ENCODE measurements at regions not wholly inside any gene's neighbourhood (a gene's known extent, or its start where the extent isn't known, plus 50 kb on each side); places are given as distances from the start of the nearest gene placed in this dataset.
"Not testable (repeated sequence)": the region's sequence is repeated elsewhere in the genome, so short reads cannot be mapped to it uniquely, and the experiment has no call there.

DNA sequence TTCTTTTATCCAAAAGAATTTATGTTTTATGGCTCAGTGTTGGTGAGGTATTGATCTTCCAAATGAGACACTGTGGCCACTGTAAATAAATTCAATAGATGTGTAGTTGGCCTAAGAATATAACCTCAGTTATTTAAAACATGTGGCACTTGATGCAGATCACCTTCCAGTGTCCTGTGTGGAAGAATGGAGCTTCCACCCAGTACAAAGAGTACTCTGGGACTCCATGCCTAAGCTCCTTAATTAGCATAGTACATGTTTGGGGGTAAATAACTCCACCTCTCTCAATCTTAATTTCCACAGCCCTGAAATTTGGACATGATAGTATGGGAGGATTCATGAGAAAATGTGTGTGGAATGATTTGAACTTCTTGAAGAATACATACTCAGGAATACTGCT lies 105.7 kb downstream of the SPDYE17 start:
- DNase-seq (ENCODE audit: low read depth) = not testable (repeated sequence)

GRCh38 chr7:76924756-76925155 lies 107.4 kb downstream of the SPDYE17 start:
- not testable (repeated sequence) for DNase-seq (ENCODE audit: low read depth)

DNA sequence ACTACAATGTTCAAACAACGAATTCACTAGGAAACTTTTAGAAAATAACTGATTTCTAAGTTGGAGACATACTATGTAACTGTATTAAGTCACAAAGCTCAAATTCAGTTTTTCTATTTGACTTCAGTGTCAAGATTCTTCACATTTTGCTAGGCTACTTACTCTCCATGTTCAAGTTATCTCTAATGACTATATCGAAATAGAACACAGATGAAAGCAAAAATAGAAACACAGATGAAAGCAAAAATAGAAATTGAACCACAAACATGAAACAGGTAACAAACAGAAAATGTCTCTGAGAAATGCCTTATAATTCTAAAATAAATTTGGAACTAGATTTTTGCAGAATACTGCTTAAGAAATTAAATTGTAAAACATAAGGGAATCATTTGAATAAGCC lies 113.5 kb downstream of the SPDYE17 start:
- DNase-seq (ENCODE audit: low read depth) = not testable (repeated sequence)

DNA sequence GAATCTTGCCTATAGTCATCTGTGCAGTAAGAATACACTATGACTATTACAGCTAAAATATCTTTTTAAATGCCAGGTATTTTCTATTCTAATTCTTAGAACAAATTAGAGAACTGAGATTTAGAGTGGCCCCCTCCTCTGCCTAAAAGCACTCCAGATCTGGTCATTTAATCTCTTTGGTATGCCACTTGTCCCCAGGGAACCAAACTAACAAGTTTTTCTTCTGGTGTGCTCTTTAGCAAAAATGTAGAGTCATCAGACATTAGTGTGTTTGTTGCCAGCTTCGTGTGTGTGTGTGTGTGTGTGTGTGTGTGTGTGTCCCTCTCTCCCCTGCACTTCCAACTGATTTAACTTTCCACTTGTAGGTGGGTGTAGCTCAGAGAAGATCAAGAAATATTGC lies 117.8 kb downstream of the SPDYE17 start:
- not testable (repeated sequence) for DNase-seq (ENCODE audit: low read depth)

DNA sequence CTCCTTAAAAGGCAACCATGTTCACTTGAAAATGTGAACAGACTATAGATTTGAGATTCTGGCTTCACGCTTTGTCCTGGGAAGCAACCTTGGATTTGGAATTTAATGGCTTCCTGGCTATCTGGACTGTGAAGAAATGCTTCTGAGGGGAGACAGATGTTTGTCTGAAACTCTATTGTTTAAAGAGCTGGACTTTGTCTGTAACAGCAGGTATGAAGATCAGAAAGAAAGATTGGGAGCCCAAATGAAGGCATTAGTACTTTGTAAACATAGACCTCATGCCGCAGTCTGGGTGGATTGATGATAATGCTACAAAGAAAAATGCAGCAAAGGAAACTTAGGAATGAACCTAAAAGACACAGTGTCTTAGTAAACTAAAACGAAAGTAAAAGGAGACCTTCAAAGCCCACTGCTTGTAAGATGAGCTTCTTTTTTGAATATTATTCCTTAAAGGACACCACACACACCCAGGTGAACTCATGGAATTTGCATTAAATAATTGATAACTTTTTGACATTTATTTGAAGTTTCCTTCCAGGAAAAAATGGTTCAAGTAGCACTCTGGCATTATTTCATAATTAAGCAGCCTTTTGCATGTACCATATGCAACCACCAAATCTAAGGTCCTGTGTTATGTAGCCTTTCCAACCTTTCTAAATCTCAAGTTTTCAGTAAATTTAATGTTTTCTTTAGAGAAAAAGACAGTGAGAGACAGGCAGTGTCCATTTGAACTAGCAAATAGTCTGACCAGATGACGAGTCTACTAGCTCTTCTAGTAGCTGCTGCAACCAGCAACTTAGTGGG lies 119.9 kb downstream of the SPDYE17 start:
- DNase-seq (ENCODE audit: low read depth) = peak; percentile 2

- DNase-seq (ENCODE audit: low read depth) = not testable (repeated sequence)
These were observed 127.5 kb downstream of the SPDYE17 start for GRCh38 chr7:76904688-76905087.

DNA sequence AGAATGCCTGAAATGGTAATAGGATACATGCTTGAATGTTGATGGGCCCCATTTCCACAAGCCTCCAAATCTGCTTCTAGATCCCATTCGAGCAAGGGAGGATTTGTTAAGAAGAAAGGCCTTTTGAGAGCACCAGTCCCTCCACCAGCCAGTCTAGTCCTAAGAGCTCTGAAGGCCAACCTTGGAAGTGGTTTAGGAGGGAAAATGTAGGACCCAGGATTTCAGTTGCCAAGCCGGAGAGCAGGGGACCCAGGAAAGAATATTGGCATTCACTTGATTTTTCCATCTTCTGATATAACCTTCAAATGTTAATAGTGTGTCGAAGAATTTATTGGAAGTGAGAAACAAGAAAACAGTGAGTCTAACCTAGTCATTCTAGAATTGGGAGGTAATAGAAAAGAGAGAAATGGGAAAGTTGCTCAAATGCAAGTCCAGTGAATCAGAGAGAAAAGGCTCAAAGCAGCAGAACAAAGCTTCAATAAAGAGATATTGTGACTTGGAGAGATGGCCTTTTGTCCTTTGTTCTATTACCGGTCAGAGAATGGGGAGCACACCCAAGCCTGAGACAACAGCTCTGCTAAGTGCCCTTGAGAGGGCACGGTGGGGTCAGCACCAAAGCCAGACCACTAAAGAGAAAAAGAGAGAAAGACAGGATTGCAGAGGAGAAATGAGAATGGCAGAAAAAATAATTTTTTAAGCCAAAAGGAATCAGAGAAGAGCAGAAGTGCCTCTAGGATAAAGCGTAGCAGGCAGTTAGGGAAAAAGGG lies 130.0 kb downstream of the SPDYE17 start:
- DNase-seq (ENCODE audit: low read depth) = not testable (repeated sequence)

DNA sequence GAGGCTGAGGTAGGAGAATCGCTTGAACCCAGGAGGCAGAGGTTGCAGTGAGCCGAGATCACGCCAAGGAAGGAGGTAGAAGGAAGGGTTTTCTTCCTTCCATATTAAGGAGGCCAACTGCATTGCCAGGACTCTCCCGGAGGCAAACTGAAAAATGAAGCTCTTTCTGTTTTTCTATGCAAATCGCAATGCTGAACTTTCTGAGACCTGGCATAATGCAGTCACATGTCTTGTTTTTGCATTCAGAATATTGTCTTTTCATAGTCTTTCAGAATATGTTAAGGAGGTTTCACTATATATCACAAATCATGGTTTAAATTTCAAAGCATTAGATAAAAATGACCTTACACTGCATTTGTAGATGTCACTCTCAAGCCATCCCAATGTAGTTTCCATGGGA lies 133.4 kb downstream of the SPDYE17 start:
- not testable (repeated sequence) for DNase-seq (ENCODE audit: low read depth)

DNA sequence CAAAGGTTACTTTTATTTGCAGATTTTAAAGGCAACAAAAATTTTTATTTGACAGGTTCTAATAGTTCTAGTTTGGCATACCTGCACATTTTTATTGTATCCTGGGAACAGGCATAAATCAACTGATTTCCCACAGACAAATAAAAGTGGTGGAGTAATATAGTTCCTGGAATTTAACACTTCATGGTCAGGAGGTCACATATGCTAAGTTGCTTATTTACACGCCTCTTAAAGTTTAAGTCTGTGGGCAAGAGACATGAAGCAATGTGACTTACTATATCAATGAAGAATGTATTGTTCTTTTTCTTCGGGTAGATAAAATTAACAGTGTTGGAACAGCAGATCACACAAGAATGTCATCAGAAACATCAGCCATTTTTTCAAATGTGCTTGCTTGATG lies 135.2 kb downstream of the SPDYE17 start:
- peak; percentile 41 for DNase-seq (ENCODE audit: low read depth)

GRCh38 chr7:76895696-76896095 lies 136.5 kb downstream of the SPDYE17 start:
- not testable (repeated sequence) for DNase-seq (ENCODE audit: low read depth)

DNA sequence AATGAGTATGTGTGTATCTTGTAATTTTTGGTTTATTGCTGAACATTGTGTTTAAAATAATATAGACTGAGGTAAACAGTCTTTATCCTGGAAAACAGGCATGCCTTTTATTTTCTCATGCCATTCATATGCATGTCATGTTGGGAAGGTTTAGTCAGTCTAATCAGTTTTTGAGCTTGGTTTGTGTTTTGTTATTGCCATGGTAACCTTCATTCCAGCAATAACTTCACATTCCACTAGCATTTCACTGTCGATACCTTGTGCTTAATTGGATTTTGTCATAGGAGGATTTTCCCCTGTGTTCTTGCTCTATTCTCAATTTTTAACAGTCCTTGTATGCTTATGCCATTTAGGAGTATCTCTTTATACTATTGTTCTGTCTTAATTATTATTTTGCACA lies 140.4 kb downstream of the SPDYE17 start:
- peak; percentile 69 for DNase-seq (ENCODE audit: low read depth)

DNA sequence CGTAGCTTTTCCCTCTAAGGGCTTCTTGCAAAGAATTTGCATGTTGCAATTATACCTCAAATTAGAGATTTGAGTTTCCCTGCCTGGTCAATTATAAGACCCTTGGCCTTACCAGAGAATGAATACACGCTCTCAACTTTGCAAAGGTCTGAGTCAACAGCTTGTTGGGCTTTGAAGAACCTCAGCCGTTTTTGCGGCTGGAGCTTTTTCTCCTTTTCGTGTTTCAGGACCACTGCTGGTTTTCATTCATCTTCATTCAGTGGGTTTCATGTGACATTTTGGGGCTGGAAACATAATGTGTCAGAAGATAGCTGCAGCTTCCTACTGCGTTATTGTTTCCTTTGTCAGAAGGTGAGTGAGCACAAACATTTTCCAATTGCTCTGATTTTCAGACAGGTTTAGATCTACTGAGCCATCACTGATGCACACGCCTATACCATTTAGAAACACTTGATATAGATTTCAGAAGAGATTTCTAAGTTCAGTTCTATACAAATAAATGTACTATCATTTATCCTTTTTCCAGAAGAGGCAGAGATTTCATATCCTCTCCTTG lies 152.3 kb downstream of the SPDYE17 start:
- not testable (repeated sequence) for DNase-seq (ENCODE audit: low read depth)

DNA sequence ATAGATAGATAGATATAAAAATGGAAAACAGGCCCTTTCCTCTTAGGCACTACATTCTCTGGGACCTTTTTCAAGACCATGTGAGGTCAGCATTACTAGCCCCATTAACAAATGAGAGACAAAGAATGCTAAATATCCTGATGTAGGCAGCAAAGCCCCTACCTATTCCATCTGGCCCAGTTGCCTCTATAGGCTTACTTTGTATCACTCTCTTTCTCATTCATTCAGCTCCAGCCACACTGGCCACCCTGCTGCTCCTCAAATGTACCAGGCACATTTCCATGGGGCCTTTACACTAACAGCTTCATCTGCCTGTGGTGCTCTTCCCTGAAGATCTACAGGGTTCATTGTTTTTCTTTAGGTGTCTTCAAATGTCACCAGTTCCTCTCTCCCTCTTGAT lies 156.4 kb downstream of the SPDYE17 start:
- DNase-seq (ENCODE audit: low read depth) = not testable (repeated sequence)

DNA sequence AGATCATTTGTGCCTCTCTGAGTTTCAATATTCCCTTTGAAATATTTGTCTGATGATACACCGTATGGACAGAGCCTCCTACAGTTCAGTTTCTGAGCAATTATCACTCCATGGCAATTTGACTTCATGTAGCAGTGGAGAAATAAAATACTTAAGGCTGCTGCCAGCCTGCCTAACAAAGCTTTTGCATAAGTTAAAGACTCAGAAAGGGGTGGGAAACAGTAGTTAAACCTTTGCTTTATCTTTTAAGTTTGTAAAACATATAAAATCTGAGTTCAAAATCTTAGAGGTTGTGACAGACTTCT lies 161.7 kb downstream of the SPDYE17 start:
- not testable (repeated sequence) for DNase-seq (ENCODE audit: low read depth)

DNA sequence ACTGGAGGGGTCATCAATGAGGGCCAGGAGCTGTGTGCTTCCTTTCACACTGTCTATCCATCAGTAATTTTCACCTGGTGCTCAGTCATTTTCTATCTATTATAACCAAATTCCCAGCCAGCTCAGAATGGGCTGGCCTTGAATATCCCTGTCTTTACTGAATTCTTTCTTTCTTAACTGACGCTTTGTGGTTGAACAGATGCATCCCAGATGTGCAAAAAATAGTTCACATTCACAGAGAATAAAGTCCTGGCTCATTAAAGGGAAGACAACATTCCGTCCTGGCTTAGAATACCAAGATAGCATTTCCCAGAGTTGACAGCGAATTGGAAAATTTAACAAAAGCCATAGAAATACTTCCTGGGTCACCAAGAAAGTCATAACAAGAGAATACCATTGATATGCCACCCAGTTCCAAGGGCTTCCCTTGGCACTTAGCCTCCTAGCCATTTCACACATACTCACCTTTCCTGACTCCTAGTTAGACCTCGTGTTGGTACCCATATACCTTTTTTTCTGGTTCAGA lies 164.7 kb downstream of the SPDYE17 start:
- not testable (repeated sequence) for DNase-seq (ENCODE audit: low read depth)

GRCh38 chr7:76863150-76863773 lies 168.9 kb downstream of the SPDYE17 start:
- DNase-seq (ENCODE audit: low read depth) = not testable (repeated sequence)

DNA sequence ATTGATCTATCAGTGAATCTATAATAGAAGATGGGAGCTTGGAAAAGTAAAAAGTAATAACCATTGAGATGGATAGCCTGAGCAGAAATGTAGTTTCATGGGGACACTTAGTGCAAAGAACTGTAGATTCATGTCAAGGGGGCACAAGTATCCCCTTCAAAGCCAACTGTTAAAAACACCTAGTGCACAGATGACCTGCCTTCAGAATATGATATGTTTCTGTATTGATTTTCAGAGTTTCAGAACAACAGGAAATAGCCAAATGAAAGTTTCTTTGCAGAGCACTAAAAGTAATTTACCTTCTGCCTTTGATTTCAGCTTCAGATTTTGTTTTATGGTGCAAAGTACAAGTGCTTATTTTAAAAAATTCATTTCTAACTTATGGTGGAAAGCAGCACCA lies 169.9 kb downstream of the SPDYE17 start:
- not testable (repeated sequence) for DNase-seq (ENCODE audit: low read depth)

- not testable (repeated sequence) for DNase-seq (ENCODE audit: low read depth)
These were observed 172.2 kb downstream of the SPDYE17 start for GRCh38 chr7:76859933-76860332.

GRCh38 chr7:76854631-76855030 lies 177.5 kb downstream of the SPDYE17 start:
- DNase-seq (ENCODE audit: low read depth) = not testable (repeated sequence)

DNA sequence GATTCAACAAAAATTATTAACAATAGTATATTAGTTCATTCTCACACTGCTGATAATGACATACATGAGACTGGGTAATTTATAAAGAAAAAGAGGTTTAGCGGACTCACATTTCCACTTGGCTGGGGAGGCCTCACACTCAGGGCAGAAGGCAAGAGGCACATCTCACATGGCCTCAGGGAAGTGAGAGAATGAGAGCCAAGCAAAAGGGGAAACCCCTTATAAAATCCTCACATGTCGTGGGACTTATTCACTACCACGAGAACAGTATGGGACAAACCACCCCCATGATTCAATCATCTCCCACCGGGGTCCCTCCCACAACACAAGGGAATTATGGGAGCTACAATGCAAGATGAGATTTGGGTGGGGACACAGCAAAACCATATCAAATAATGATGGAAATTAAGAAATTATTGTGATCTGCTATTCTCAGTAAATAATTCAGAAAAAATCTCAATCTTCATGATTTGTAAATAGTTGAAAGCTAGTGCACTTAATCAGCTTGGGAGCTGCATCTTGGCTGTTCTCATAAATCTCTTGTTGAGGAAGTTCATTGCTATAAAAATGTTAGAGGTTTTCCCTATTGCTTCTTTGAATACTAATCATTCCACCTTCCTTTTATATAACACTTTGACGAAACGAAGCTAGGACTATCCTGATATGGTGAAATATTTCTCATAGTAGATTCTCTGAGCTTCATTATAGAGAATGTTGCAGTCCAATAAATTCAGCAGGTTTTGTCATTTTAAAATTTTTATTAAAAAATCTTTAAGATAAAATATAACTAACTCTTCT lies 179.2 kb downstream of the SPDYE17 start:
- DNase-seq (ENCODE audit: low read depth) = not testable (repeated sequence)

DNA sequence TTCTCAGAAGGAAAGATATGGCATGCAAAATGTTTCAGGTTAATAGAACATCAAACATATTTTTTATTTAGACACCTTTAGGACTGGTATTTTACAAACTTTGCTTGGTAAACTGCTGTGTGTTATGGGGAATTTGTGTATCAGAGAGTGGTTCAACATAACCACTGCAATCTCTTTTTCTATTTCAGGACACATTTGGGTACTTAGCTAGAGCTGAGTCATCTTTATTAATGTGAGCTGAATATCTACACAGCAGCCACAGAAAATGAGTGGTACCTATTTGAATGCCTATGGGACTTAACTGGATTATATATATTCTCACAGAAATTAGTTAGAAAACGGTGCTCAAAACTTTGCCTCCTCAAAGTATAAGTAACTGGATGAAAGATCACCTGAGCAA lies 179.8 kb downstream of the SPDYE17 start:
- DNase-seq (ENCODE audit: low read depth) = not testable (repeated sequence)

Measured in renal cortical epithelial cell (primary cell).